Panc1 (cell line): ENCODE measurements at regions not wholly inside any gene's neighbourhood (a gene's known extent, or its start where the extent isn't known, plus 50 kb on each side); places are given as distances from the start of the nearest gene placed in this dataset.

Source experiments
- ATAC-seq: fragments of 200-7000 bp; cut with Tn5 transposase; 2 replicates; pipeline ENCODE4 v1.9.1; 2020; ENCODE audit warnings: mild to moderate bottlenecking, moderate library complexity
- BruUV-seq: library from RNA; stranded (reverse); fragments of 400-500 nt; replicated peaks from 2 replicates; lab custom pipeline; 2021; lab: Mats Ljungman, UMichigan
- CTCF ChIA-PET: fragments of 300-600 bp; sonication (Branson Sonifier 250); formaldehyde crosslinking; loops from one replicate; lab custom pipeline; 2022; ENCODE audit warnings: antibody characterized with exemption; lab: Charles Lee
- POLR2A ChIA-PET: fragments of 300-600 bp; sonication (Branson Sonifier 250); formaldehyde crosslinking; loops from one replicate; lab custom pipeline; 2022; ENCODE audit warnings: antibody characterized with exemption; lab: Charles Lee
- DNase-seq: peaks from one replicate; pipeline ENCODE4 v3.0.0-alpha.2; 2010; ENCODE audit warnings: low read depth, low spot score
- H3K27ac ChIP-seq: 2 replicates; pipeline ENCODE4 v1.5.1; 2011; ENCODE audit warnings: mild to moderate bottlenecking, low read length, inconsistent platforms
- H3K27me3 ChIP-seq: fragments of 200-500 bp; sonication (Bioruptor generic); 2 replicates; pipeline ENCODE4 v1.6.0; 2014; ENCODE audit warnings: low read length, inconsistent platforms; ENCODE audit not compliant: control insufficient read depth, insufficient read depth
- H3K36me3 ChIP-seq: fragments of 200-500 bp; sonication (Bioruptor generic); 2 replicates; pipeline ENCODE4 v1.5.1; 2014; ENCODE audit warnings: inconsistent platforms, mild to moderate bottlenecking, low read length, moderate library complexity; ENCODE audit not compliant: control insufficient read depth, insufficient read depth
- H3K4me1 ChIP-seq: 2 replicates; pipeline ENCODE4 v1.5.1; 2011; ENCODE audit warnings: inconsistent platforms, mild to moderate bottlenecking, low read length, moderate library complexity; ENCODE audit not compliant: control insufficient read depth, insufficient read depth
- H3K4me3 ChIP-seq, 2 experiments: 2 replicates each; pipeline ENCODE4 v1.5.1; 2011 to 2012; ENCODE audit warnings: low read depth in 2 of 2, low read length in 2 of 2, mild to moderate bottlenecking in 2 of 2, inconsistent platforms in 1 of 2, moderate library complexity in 1 of 2
- H3K9me3 ChIP-seq: fragments of 200-500 bp; sonication (Bioruptor generic); 2 replicates; pipeline ENCODE4 v1.5.1; 2014; ENCODE audit warnings: low read depth, mild to moderate bottlenecking, inconsistent platforms, low read length, moderate library complexity; ENCODE audit not compliant: control insufficient read depth, insufficient read depth
- POLR2AphosphoS5 ChIP-seq: IDR thresholded peaks from 2 replicates; pipeline ENCODE4 v1.6.1; 2012; ENCODE audit warnings: mild to moderate bottlenecking, low read depth, low read length, moderate library complexity
- SIN3A ChIP-seq: IDR thresholded peaks from 2 replicates; pipeline ENCODE4 v1.6.1; 2012; ENCODE audit warnings: low read depth, mild to moderate bottlenecking, low read length, moderate library complexity, borderline replicate concordance; ENCODE audit not compliant: insufficient read depth
- TCF7L2 ChIP-seq: IDR thresholded peaks from 2 replicates; pipeline ENCODE4 v1.6.1; 2011; ENCODE audit warnings: mild to moderate bottlenecking, low read depth, low read length, inconsistent platforms
- in situ Hi-C: cut with HindIII; loops from 2 replicates; pipeline ENCODE4 v1.10.0; 2016; ENCODE audit warnings: low sequenced_read_pairs, low pct_unique_long_range_greater_than_20kb
- intact Hi-C: fragments of 100-400 bp; cut with micrococcal nuclease; formaldehyde crosslinking; loops from one replicate; pipeline ENCODE4 v1.10.0; 2022; ENCODE audit not compliant: unreplicated experiment
- TF ChIP-seq, protein P1 (sequence below), 2 experiments: IDR thresholded peaks; 2 replicates each; pipeline ENCODE4 v1.6.1; 2011 to 2012; ENCODE audit warnings: low read depth in 2 of 2, control low read depth in 1 of 2, low read length in 1 of 2, mild to moderate bottlenecking in 1 of 2, moderate library complexity in 1 of 2; ENCODE audit not compliant: insufficient read depth in 1 of 2
- TF ChIP-seq, protein P2 (sequence below): fragments of 450-650 bp; IDR thresholded peaks from 2 replicates; pipeline ENCODE4 v1.5.1; 2017; ENCODE audit warnings: mild to moderate bottlenecking

DNA sequence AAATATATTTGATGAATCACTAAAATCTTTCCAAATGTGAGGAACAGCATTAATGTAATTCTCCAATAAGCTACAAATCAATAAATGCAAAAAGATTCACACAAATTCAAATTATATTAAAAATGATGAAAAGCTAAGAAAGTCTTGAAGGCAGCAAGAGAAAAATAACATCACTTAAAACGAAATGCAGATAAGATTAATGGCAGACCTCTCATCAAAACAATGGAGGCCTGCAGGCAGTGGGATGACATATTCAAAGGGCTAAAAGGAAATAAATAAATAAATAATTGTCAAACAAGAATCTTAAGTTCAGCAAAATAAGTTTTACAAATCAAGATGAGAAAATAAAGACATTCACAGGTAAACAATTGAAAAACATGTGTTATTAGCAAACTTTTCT is 952.1 kb downstream of the SLITRK6 start:
- no TSS peak for BruUV-seq
- intact Hi-C loops (no loop called here), in situ Hi-C loops (no loop called here)
- CTCF ChIA-PET, result no interaction called here
- Histone ChIP-seq H3K9me3 (no peaks in the 10 kb centered on the region), H3K4me1 (no peaks in the 10 kb centered on the region), H3K27me3 (no peaks in the 10 kb centered on the region), H3K4me3 (no peak overlapping the region), H3K27ac (no peak overlapping the region), H3K36me3 (no peaks in the 10 kb centered on the region)
- TF ChIP-seq TCF7L2 (no peak), POLR2AphosphoS5 (no peak), SIN3A (no peak)
- TF ChIP-seq, protein P1, sequence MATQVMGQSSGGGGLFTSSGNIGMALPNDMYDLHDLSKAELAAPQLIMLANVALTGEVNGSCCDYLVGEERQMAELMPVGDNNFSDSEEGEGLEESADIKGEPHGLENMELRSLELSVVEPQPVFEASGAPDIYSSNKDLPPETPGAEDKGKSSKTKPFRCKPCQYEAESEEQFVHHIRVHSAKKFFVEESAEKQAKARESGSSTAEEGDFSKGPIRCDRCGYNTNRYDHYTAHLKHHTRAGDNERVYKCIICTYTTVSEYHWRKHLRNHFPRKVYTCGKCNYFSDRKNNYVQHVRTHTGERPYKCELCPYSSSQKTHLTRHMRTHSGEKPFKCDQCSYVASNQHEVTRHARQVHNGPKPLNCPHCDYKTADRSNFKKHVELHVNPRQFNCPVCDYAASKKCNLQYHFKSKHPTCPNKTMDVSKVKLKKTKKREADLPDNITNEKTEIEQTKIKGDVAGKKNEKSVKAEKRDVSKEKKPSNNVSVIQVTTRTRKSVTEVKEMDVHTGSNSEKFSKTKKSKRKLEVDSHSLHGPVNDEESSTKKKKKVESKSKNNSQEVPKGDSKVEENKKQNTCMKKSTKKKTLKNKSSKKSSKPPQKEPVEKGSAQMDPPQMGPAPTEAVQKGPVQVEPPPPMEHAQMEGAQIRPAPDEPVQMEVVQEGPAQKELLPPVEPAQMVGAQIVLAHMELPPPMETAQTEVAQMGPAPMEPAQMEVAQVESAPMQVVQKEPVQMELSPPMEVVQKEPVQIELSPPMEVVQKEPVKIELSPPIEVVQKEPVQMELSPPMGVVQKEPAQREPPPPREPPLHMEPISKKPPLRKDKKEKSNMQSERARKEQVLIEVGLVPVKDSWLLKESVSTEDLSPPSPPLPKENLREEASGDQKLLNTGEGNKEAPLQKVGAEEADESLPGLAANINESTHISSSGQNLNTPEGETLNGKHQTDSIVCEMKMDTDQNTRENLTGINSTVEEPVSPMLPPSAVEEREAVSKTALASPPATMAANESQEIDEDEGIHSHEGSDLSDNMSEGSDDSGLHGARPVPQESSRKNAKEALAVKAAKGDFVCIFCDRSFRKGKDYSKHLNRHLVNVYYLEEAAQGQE (IDR thresholded peaks at IDR 0.05; ENCODE audit: insufficient read depth in 1 of 2, low read depth in 2 of 2, low read length in 1 of 2), result no peak
- TF ChIP-seq, protein P2, sequence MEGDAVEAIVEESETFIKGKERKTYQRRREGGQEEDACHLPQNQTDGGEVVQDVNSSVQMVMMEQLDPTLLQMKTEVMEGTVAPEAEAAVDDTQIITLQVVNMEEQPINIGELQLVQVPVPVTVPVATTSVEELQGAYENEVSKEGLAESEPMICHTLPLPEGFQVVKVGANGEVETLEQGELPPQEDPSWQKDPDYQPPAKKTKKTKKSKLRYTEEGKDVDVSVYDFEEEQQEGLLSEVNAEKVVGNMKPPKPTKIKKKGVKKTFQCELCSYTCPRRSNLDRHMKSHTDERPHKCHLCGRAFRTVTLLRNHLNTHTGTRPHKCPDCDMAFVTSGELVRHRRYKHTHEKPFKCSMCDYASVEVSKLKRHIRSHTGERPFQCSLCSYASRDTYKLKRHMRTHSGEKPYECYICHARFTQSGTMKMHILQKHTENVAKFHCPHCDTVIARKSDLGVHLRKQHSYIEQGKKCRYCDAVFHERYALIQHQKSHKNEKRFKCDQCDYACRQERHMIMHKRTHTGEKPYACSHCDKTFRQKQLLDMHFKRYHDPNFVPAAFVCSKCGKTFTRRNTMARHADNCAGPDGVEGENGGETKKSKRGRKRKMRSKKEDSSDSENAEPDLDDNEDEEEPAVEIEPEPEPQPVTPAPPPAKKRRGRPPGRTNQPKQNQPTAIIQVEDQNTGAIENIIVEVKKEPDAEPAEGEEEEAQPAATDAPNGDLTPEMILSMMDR, result no peak
- DNase-seq (no peak), ATAC-seq (no peak)
- POLR2A ChIA-PET, result no interaction called here

DNA sequence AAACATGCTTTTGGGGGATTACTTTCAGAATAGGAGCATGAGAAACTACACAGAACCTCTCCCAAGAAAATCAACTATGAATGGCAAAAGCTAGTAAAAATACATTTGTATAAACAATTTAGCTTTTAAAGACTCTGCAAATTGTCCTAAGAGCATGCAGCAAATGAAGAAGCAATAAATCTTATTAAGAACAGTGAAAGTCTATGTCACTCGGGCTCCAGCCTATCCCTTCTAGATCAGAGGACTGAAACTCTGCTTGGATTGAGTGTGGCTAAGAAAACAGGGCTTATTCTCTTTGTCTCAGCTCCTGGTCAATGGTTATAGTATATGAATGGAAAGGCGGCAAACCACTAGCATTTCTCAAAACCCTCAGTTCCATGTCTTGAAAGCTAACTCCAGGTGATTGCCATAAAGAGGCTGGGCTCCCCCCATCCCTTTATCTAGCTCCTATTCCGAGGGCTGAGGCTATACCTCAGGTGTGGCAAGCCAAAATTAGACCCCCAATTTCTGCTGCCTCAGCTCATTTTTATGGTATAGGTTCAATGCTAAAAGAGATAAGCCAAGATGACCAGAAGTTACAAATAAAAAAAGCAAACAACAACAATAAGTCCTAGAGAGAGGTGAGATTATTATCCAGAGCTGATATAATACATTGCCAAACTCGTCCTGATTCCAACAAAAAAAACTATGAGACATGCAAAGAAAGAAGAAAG is 953.2 kb downstream of the SLITRK6 start:
- BruUV-seq, result no TSS peak
- no peak overlapping the region for H3K4me3 ChIP-seq
- in situ Hi-C loops (no loop called here), intact Hi-C loops (no loop called here)
- ChIA-PET CTCF (no interaction called here), POLR2A (no interaction called here)
- no peaks in the 10 kb centered on the region for H3K27me3 ChIP-seq
- DNase-seq, result no peak
- no peak for ATAC-seq
- H3K36me3 ChIP-seq, result no peaks in the 10 kb centered on the region
- no peaks in the 10 kb centered on the region for H3K9me3 ChIP-seq
- TF ChIP-seq POLR2AphosphoS5 (no peak), TCF7L2 (no peak), SIN3A (no peak)
- TF ChIP-seq, protein P1 (IDR thresholded peaks at IDR 0.05; ENCODE audit: insufficient read depth in 1 of 2, low read depth in 2 of 2, low read length in 1 of 2), result no peak
- TF ChIP-seq, protein P2, result no peak
- no peaks in the 10 kb centered on the region for H3K4me1 ChIP-seq
- H3K27ac ChIP-seq, result no peak overlapping the region
